Transverse colon (tissue), 4 donors: ENCODE measurements at regions not wholly inside any gene's neighbourhood (a gene's known extent, or its start where the extent isn't known, plus 50 kb on each side); places are given as distances from the start of the nearest gene placed in this dataset.

Experiments used
- DNase-seq: peaks from one replicate; pipeline ENCODE4 v3.0.0-alpha.2; 2019
- H3K27ac ChIP-seq, 4 donors: fragments of 200-600 bp; sonication (generic); 2 replicates each; pipeline ENCODE4 v1.5.1; 2016 to 2018; ENCODE audit warnings: inconsistent platforms in 4 of 4
- H3K27me3 ChIP-seq: fragments of 200-600 bp; sonication (generic); 2 replicates; pipeline ENCODE4 v1.5.1; 2017; ENCODE audit warnings: inconsistent platforms
- H3K36me3 ChIP-seq, 4 donors: fragments of 200-600 bp; sonication (generic); 2 replicates each; pipeline ENCODE4 v1.5.1; 2017 to 2019; ENCODE audit warnings: inconsistent platforms in 4 of 4
- H3K4me1 ChIP-seq, 4 donors: fragments of 200-600 bp; sonication (generic); 2 replicates each; pipeline ENCODE4 v1.5.1; 2017 to 2020; ENCODE audit warnings: inconsistent platforms in 4 of 4
- H3K4me3 ChIP-seq, 4 donors: fragments of 200-600 bp; sonication (generic); 1 replicate in 1 of 4; 2 replicates in 3 of 4; pipeline versions ENCODE4 v1.5.1 to v1.6.1; 2017 to 2019; ENCODE audit warnings: inconsistent platforms in 4 of 4
- H3K9me3 ChIP-seq, 2 donors: fragments of 200-600 bp; sonication (generic); 2 replicates each; pipeline ENCODE4 v1.5.1; 2017 to 2019; ENCODE audit warnings: inconsistent platforms in 2 of 2
- CTCF ChIP-seq, 5 experiments: fragments of 200-600 bp in 3 of 5; fragments of 450-650 bp in 2 of 5; sonication (generic) in 3 of 5; IDR thresholded peaks; 1 replicate in 2 of 5; 2 replicates in 3 of 5; pipeline ENCODE4 v1.5.1; 2016 to 2017; ENCODE audit warnings: antibody characterized with exemption in 5 of 5, inconsistent platforms in 3 of 5, mild to moderate bottlenecking in 2 of 5, moderate library complexity in 1 of 5
- EP300 ChIP-seq: sonication (generic); formaldehyde crosslinking; IDR thresholded peaks from one replicate; pipeline ENCODE4 v1.6.1; 2017; ENCODE audit warnings: antibody characterized with exemption, low read depth
- POLR2A ChIP-seq: fragments of 450-650 bp; IDR thresholded peaks from one replicate; pipeline ENCODE4 v1.6.1; 2016; ENCODE audit warnings: antibody characterized with exemption, mild to moderate bottlenecking, moderate library complexity
- POLR2AphosphoS5 ChIP-seq, 3 donors: sonication (generic); formaldehyde crosslinking; IDR thresholded peaks; one replicate each; pipeline ENCODE4 v1.6.1; 2016; ENCODE audit warnings: antibody characterized with exemption in 3 of 3
- WGBS, 2 donors: methylation state at CpG; one replicate each; pipeline ENCODE4 v1.1.5; 2018; ENCODE audit warnings: low coverage in 1 of 2; 5-methylcytosine and 5-hydroxymethylcytosine counted together
- in situ Hi-C, 4 donors: fragments of 200-750 bp; cut with MboI; loops; one replicate each; pipeline versions ENCODE4 v1.15.0 to v1.15.1; 2017; ENCODE audit warnings: low sequenced_read_pairs in 3 of 4, low pct_ligation_motif_present in 1 of 4, low pct_unique_long_range_greater_than_20kb in 1 of 4
- intact Hi-C: fragments of 100-400 bp; cut with DNase I; formaldehyde crosslinking; loops from one replicate; pipeline ENCODE4 v1.15.1; 2023; ENCODE audit warnings: low total_unique reads

GRCh38 chr6:3520281-3521230 is 63.7 kb upstream of the SLC22A23 start:
- DNase-seq: no peak
- H3K9me3 ChIP-seq: no peaks in the 10 kb centered on the region
- H3K4me3 ChIP-seq: no peak overlapping the region
- no peaks in the 10 kb centered on the region for H3K27me3 ChIP-seq
- H3K4me1 ChIP-seq: peaks cover 0 to 12% (median 7%) of the 10 kb centered on the region in 4 donors
- no peak overlapping the region for H3K27ac ChIP-seq
- in situ Hi-C loops: no loop called here
- TF ChIP-seq CTCF (IDR thresholded peaks at IDR 0.05) (no peak), POLR2A (no peak), POLR2AphosphoS5 (IDR thresholded peaks at IDR 0.05) (no peak), EP300 (no peak)
- H3K36me3 ChIP-seq: no peaks in the 10 kb centered on the region
- intact Hi-C loops: no loop called here
- WGBS, 2 donors: 67 to 83% methylated on average over 1 to 10 of the region's 10 CpGs

- peak; percentile 58 for DNase-seq
- Histone ChIP-seq H3K9me3 (no peaks in the 10 kb centered on the region), H3K27ac (peak overlapping the region in 1 of 4 donors; percentile 1), H3K27me3 (no peaks in the 10 kb centered on the region), H3K4me1 (peaks cover 0 to 12% (median 7%) of the 10 kb centered on the region in 4 donors), H3K4me3 (no peak overlapping the region), H3K36me3 (no peaks in the 10 kb centered on the region)
- TF ChIP-seq POLR2AphosphoS5 (IDR thresholded peaks at IDR 0.05) (no peak), EP300 (no peak), POLR2A (no peak), CTCF (IDR thresholded peaks at IDR 0.05) (no peak)
- in situ Hi-C loops: no loop called here
- 54 to 66% methylated on average over 3 to 15 of the region's 15 CpGs for WGBS, 2 donors
- intact Hi-C loops: loop anchor here (10.0 kb wide), 1 partner anchor 76 kb away; no protein-coding TSS in a partner anchor
Observed at GRCh38 chr6:3518356-3519190, 61.7 kb upstream of the SLC22A23 start.

- H3K4me1 ChIP-seq: peaks cover 0 to 8% (median 4%) of the 10 kb centered on the region in 4 donors
- no peaks in the 10 kb centered on the region for H3K36me3 ChIP-seq
- 33 to 85% methylated on average over 1 to 6 of the region's 6 CpGs for WGBS, 2 donors
- H3K9me3 ChIP-seq: no peaks in the 10 kb centered on the region
- no peak for TF ChIP-seq CTCF (IDR thresholded peaks at IDR 0.05)
- no peak for TF ChIP-seq POLR2A
- TF ChIP-seq POLR2AphosphoS5 (IDR thresholded peaks at IDR 0.05): no peak
- no peak for TF ChIP-seq EP300
- in situ Hi-C loops: no loop called here
- DNase-seq: no peak
- no peak overlapping the region for H3K4me3 ChIP-seq
- no peaks in the 10 kb centered on the region for H3K27me3 ChIP-seq
- H3K27ac ChIP-seq: no peak overlapping the region
- intact Hi-C loops: loop anchor here (10.0 kb wide), 1 partner anchor 77 kb away; no protein-coding TSS in a partner anchor
Observed at GRCh38 chr6:3517350-3517749, 60.5 kb upstream of the SLC22A23 start.

GRCh38 chr6:3516092-3516491 is 59.2 kb upstream of the SLC22A23 start:
- Histone ChIP-seq H3K4me3 (no peak overlapping the region), H3K4me1 (peaks cover 0 to 13% (median 6%) of the 10 kb centered on the region in 4 donors), H3K27me3 (no peaks in the 10 kb centered on the region), H3K27ac (no peak overlapping the region), H3K36me3 (no peaks in the 10 kb centered on the region), H3K9me3 (no peaks in the 10 kb centered on the region)
- 84 to 91% methylated on average over 5 of the region's 5 CpGs for WGBS, 2 donors
- intact Hi-C loops (loop anchor here (10.0 kb wide), 1 partner anchor 79 kb away; no protein-coding TSS in a partner anchor), in situ Hi-C loops (no loop called here)
- DNase-seq: no peak
- no peak for TF ChIP-seq CTCF (IDR thresholded peaks at IDR 0.05)
- no peak for TF ChIP-seq POLR2A
- no peak for TF ChIP-seq EP300
- no peak for TF ChIP-seq POLR2AphosphoS5 (IDR thresholded peaks at IDR 0.05)
